Activated T-cell treated with anti-CD3 and anti-CD28 coated beads for 24 hours (primary cell): ENCODE measurements at regions not wholly inside any gene's neighbourhood (a gene's known extent, or its start where the extent isn't known, plus 50 kb on each side); places are given as distances from the start of the nearest gene placed in this dataset.
"Not testable (repeated sequence)": the region's sequence is repeated elsewhere in the genome, so short reads cannot be mapped to it uniquely, and the experiment has no call there.

Source experiments
- DNase-seq: peaks from one replicate; pipeline ENCODE4 v3.0.0-alpha.2; 2020; ENCODE audit warnings: low read depth

DNA sequence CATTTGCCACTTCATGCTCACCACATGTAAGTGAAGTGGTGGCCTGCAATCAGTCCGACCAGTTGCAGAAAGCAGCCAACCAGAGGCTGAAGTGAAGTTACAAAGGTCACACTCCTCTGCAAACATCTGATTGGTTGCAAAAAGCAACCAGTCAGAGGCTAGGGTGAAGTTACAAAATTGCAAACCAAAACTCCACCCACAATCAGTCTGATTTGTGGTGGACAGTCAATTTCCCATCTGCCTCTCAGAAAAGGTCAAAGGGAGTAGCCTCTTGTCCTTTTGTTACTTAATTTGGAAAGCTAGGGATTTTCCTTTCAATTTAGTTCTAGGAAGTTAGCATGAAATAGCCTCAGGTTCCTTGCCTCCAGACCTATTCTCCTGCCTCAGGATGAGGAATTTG lies 185.0 kb downstream of the UXS1 start:
- DNase-seq, result no peak

- DNase-seq, result no peak
Observed at GRCh38 chr2:106004851-106005250, 189.2 kb downstream of the UXS1 start.

GRCh38 chr2:105999211-105999989 lies 194.7 kb downstream of the UXS1 start:
- DNase-seq, result no peak

DNA sequence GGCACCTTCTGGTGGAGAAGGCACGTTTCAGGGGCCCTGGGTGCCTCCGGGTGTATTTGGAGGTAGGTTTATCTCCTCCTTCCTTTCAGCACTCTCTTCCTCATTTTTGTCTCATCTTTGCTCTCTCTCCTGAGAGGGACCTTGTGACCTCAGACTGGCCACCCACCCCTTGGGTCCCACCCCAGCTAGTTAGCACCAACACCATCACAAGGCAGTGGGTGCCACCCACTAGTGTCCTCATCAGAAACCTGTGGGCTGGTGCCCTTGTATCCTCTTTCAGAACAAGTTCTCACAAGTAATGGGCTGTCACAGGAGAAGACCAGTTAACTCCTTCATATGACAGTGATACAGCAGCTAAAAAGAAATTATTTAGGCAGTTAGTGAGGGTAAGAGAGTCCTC lies 196.4 kb downstream of the UXS1 start:
- no peak for DNase-seq

DNA sequence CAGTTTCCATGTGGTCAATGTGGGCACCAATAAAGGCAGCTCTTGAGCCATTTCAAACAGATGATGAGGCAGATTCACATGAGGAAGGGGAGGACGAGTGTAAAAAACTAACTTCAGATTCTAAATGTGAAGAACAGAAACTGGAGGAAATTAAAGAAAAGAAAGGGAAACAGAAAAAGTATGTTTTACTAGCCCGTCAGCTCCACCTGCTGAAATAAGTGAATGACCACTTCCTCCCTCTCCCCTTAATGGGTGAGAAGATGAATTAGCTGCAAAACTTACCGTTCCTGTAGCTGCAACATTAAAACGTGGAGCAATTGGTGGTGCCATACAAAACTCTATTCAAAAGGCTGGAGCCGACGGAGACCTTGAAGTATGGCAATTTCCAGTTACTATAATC lies 203.5 kb downstream of the UXS1 start:
- DNase-seq, result no peak

DNA sequence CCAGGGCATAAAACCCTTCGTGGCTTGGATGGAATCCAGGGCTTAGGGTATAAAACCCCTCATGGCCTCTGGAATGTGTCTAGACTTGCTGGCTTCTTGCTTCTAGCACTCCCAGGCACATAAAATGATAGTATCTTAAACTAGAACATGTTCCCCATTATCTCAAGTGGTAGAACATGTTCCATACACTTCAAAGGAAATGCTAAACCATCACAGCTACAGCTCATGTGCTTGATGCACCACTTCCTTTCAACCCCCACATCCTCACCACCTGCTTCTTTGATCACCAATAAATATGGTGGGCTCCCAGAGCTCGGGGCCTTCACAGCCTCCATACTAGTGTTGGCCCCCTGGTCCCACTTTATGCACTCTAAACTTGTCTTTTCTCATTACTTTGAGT lies 204.3 kb downstream of the UXS1 start:
- DNase-seq, result not testable (repeated sequence)

- DNase-seq, result no peak
Observed at GRCh38 chr2:105989070-105989469, 205.0 kb downstream of the UXS1 start.

DNA sequence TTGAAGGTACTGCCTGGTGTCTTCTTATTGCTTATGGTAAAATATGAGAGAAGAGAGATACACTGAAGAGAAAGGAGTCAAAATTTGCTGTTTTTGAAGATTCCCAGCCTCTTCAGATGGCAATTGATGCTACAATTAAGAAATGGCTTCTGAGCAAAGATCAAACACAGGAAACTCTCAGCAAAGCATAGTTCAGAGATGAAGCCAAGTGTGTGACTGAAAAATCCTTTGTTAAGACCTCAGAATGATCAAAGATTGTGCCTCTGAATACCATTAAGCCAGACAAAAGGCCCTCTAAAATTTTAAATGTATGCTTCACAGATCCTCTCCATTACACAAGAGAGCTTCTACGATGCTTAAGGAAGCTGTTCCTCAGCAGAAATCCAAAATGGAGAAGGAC lies 216.3 kb downstream of the UXS1 start:
- no peak for DNase-seq

GRCh38 chr2:105977212-105977611 lies 216.9 kb downstream of the UXS1 start:
- peak; percentile 26 for DNase-seq

- DNase-seq, result no peak
Observed at GRCh38 chr2:105974812-105975211, 219.3 kb downstream of the UXS1 start.

DNA sequence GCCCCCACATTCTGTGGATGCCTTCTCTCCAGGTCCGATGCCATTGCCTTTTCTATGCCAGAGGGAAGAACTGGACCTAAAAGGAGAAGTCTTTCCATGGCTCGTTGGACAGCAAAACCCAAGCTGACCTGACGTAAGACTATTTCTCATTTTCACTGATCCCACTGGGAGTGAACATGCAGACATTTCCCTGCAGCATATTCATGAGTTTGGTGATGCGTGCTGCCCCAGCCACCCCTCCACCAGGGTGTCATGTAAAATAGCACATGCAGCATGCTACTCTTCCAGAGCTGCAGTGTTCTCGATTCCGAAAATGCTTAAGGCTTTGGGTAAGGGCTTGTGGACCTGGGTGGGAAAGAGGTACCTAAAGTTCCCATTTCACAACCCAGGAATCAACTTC lies 221.2 kb downstream of the UXS1 start:
- DNase-seq, result no peak

DNA sequence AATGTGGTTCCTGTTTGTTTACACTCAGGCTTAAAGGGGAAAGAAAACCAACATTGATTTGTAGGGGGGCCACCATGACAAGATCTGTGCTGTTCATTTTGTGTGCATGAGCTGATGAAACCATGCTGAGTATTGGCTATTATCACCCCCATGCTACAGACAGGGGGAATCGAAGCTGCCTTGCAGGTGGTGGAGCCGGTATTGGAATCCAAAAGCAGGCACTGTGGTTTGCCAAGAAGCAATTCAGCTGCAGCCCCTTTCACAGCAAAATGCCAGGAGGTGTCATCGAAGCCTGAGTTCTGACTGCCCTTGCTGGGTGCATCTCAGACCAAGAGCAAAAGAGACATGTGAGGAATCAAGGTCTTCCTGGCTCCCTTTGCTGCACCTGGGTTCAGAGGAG lies 221.9 kb downstream of the UXS1 start:
- no peak for DNase-seq

- DNase-seq, result no peak
Observed at GRCh38 chr2:105969552-105969951, 224.5 kb downstream of the UXS1 start.

- no peak for DNase-seq
Observed at GRCh38 chr2:105962221-105962620, 217.5 kb downstream of the NCK2 start.

- no peak for DNase-seq
Observed at GRCh38 chr2:105961599-105962146, 217.0 kb downstream of the NCK2 start.

DNA sequence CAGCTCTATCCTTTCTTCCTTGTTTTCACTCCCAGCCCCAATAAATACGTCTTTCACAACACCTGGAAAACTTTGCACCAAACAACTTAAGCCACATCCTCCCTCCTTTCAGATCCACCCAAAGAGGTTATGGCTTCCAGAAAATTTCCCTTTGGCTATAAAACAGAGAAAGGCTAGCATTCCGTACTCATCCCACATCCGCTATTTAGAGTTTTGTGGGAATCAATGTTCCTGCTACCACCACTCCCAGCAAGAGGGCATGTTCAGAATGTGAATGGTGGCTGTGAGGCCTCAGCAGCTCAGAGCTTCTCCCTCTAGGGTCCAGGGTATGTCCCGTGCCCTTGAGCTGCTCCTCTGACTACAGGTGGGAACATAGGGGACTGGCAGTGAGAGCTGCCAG lies 214.6 kb downstream of the NCK2 start:
- no peak for DNase-seq

DNA sequence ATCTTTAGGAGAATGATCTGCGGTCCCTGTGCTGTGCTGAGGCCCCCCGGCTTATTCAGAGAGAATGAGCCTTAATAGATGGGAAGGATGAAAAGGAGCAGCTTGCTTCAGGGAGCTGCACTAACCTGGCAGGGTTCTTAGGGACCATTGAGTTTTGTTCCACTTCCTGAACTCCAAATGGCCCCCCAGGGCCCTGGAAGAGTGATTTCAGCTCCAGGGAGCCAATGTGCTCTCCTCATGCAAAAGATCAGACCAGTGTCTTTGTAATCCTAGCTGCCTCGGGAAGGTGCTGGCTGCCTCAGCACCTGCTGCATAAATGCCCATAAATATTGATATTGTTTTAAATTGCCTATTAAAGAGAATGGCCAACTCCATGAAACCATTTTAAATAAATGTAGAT lies 210.2 kb downstream of the NCK2 start:
- DNase-seq, result no peak

- no peak for DNase-seq
Observed at GRCh38 chr2:105953942-105954341, 209.2 kb downstream of the NCK2 start.

GRCh38 chr2:105952131-105952530 lies 207.4 kb downstream of the NCK2 start:
- DNase-seq, result no peak

DNA sequence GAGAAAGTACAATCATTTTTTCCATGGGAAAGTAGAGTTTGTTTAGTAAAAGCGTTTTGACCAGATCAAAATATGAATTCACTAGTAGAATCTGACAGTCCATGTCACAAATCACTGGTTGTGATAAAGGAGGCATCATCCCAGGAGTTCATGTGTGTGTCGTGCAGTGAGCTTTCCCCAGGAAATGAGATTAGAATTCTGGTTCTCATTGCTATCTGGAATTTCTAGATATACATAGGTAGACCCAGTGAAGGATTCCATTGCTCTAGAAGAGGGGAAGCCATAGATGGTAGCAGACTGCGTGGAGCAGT lies 206.6 kb downstream of the NCK2 start:
- DNase-seq, result no peak

DNA sequence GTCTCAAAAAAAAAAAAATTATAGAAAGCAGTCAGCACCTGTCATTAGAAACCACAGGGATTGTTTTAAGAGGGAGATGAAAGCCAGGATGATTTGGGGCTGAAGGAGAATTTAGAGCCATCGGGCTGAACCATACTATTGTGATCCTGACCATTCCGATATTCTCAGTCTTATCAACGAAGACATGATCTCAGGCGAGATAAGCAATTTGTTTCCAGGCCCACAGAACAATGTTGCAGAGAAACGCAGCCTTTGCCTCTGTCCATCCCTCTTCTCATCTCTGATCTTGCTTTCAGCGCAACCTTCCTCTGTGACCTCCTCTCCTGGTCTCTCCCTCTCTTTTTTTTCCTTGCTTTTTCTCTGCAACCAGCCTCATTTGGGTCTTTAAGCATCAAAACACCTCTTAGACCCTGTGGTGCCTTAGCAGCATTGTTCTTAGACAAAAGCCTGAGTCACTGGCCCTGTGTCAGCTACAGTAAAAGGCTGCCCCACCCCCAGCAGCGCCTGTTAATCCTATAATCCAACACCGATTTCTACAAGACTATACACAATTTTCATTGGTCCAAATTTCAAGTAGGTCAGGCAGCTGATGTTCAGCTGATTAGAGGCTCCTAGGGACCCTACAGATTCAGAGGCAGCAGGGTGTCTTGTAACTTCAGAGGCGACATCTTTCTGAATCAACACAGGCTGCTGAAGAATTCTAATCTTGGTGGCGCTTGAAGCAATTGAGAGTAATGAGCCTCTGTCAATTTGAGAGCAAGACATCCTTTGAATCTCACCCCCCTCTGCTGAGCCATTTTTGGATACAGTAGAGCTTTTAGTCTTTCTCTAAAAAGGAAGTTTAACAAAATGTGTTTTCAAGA lies 206.0 kb downstream of the NCK2 start:
- no peak for DNase-seq

DNA sequence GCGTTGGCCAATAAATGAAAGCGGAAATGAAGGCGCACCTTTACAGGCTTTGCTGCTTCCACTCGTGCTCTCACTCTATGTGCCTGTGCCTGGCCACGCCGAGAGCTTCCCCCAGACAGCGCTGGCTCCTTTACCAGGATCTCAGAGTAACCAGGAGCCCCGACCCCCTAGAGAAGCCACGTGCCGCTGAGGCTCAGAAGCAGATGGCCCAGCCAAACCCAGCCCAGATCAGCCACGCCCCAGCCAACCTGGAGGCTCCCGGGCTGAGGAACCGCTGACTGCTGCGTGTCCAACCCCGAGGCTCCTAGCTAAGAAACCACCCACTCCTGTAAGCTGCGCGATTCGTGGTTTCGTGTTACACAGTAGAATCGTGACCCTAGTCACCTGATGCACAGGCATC lies 199.3 kb downstream of the NCK2 start:
- no peak for DNase-seq
